ENCODE measurements at regions not wholly inside any gene's neighbourhood (a gene's known extent, or its start where the extent isn't known, plus 50 kb on each side); places are given as distances from the start of the nearest gene placed in this dataset.

GRCh38 chr5:139739150-139739974 is 56.2 kb upstream of the PSD2 start:
- no TSS peak for BruUV-seq (replicated peaks)

GRCh38 chr5:139740138-139740991 is 55.2 kb upstream of the PSD2 start:
- peaks cover 25% of the 10 kb centered on the region for H3K4me1 ChIP-seq (ENCODE audit: insufficient read depth, low read length, poor library complexity, severe bottlenecking)
- TF ChIP-seq CTCF (conservative IDR thresholded peaks at IDR 0.05; ENCODE audit: low read depth, low read length) (no peak), EZH2 (IDR thresholded peaks at IDR 0.05; ENCODE audit: borderline replicate concordance, low read depth, low read length, poor library complexity, severe bottlenecking) (no peak)
- BruUV-seq (replicated peaks): no TSS peak

More at GRCh38 chr5:139739150-139739974, 56.2 kb upstream of the PSD2 start:
- Histone ChIP-seq H3K36me3 (ENCODE audit: insufficient read depth, low read length, poor library complexity, severe bottlenecking) (no peaks in the 10 kb centered on the region), H3K9me3 (ENCODE audit: low read depth, low read length, poor library complexity, severe bottlenecking) (no peaks in the 10 kb centered on the region), H3K27me3 (replicated peaks; ENCODE audit: insufficient read depth, low read depth, low read length, poor library complexity) (no peaks in the 10 kb centered on the region), H3K4me3 (ENCODE audit: low read depth, low read length, poor library complexity, severe bottlenecking) (no peak overlapping the region), H3K4me1 (ENCODE audit: insufficient read depth, low read length, poor library complexity, severe bottlenecking) (peaks cover 15% of the 10 kb centered on the region), H3K27ac (ENCODE audit: low read depth, low read length, poor library complexity, severe bottlenecking) (no peak overlapping the region)
- CTCF ChIA-PET: no interaction called here
- DNase-seq (ENCODE audit: low spot score): no peak
- TF ChIP-seq EZH2 (IDR thresholded peaks at IDR 0.05; ENCODE audit: borderline replicate concordance, low read depth, low read length, poor library complexity, severe bottlenecking) (no peak), CTCF (conservative IDR thresholded peaks at IDR 0.05; ENCODE audit: low read depth, low read length) (no peak)
- POLR2A ChIA-PET (ENCODE audit: low non-redundant PET): interaction anchor here (0.7 kb wide), 1 partner anchor 680 kb away, joined by 3 read pairs; no protein-coding TSS in a partner anchor
- intact Hi-C loops (cut with micrococcal nuclease; ENCODE audit: unreplicated experiment): no loop called here

GRCh38 chr5:139740992-139741672 is 54.5 kb upstream of the PSD2 start:
- Histone ChIP-seq H3K36me3 (ENCODE audit: insufficient read depth, low read length, poor library complexity, severe bottlenecking) (no peaks in the 10 kb centered on the region), H3K9me3 (ENCODE audit: low read depth, low read length, poor library complexity, severe bottlenecking) (no peaks in the 10 kb centered on the region), H3K4me3 (ENCODE audit: low read depth, low read length, poor library complexity, severe bottlenecking) (no peak overlapping the region), H3K4me1 (ENCODE audit: insufficient read depth, low read length, poor library complexity, severe bottlenecking) (peaks cover 33% of the 10 kb centered on the region), H3K27me3 (replicated peaks; ENCODE audit: insufficient read depth, low read depth, low read length, poor library complexity) (no peaks in the 10 kb centered on the region), H3K27ac (ENCODE audit: low read depth, low read length, poor library complexity, severe bottlenecking) (no peak overlapping the region)
- intact Hi-C loops (cut with micrococcal nuclease; ENCODE audit: unreplicated experiment): no loop called here
- DNase-seq (ENCODE audit: low spot score): no peak
- TF ChIP-seq CTCF (conservative IDR thresholded peaks at IDR 0.05; ENCODE audit: low read depth, low read length): no peak
- no peak for TF ChIP-seq EZH2 (IDR thresholded peaks at IDR 0.05; ENCODE audit: borderline replicate concordance, low read depth, low read length, poor library complexity, severe bottlenecking)
- ChIA-PET POLR2A (ENCODE audit: low non-redundant PET) (interaction anchor here (0.5 kb wide), 1 partner anchor 91 kb away, joined by 3 read pairs; no protein-coding TSS in a partner anchor), CTCF (interaction anchor here (0.6 kb wide), 1 partner anchor 430 kb away, joined by 3 read pairs; no protein-coding TSS in a partner anchor)
- BruUV-seq (replicated peaks): no TSS peak

More at GRCh38 chr5:139740138-139740991, 55.2 kb upstream of the PSD2 start:
- Histone ChIP-seq H3K9me3 (ENCODE audit: low read depth, low read length, poor library complexity, severe bottlenecking) (no peaks in the 10 kb centered on the region), H3K27me3 (replicated peaks; ENCODE audit: insufficient read depth, low read depth, low read length, poor library complexity) (no peaks in the 10 kb centered on the region), H3K4me3 (ENCODE audit: low read depth, low read length, poor library complexity, severe bottlenecking) (no peak overlapping the region), H3K36me3 (ENCODE audit: insufficient read depth, low read length, poor library complexity, severe bottlenecking) (no peaks in the 10 kb centered on the region), H3K27ac (ENCODE audit: low read depth, low read length, poor library complexity, severe bottlenecking) (no peak overlapping the region)
- intact Hi-C loops (cut with micrococcal nuclease; ENCODE audit: unreplicated experiment): no loop called here
- DNase-seq (ENCODE audit: low spot score): no peak
- ChIA-PET POLR2A (ENCODE audit: low non-redundant PET) (no interaction called here), CTCF (no interaction called here)
